ENCODE measurements at regions not wholly inside any gene's neighbourhood (a gene's known extent, or its start where the extent isn't known, plus 50 kb on each side); places are given as distances from the start of the nearest gene placed in this dataset.
A peak's percentile ranks its signal among the peaks of the same experiment; 100 is the strongest.

DNA sequence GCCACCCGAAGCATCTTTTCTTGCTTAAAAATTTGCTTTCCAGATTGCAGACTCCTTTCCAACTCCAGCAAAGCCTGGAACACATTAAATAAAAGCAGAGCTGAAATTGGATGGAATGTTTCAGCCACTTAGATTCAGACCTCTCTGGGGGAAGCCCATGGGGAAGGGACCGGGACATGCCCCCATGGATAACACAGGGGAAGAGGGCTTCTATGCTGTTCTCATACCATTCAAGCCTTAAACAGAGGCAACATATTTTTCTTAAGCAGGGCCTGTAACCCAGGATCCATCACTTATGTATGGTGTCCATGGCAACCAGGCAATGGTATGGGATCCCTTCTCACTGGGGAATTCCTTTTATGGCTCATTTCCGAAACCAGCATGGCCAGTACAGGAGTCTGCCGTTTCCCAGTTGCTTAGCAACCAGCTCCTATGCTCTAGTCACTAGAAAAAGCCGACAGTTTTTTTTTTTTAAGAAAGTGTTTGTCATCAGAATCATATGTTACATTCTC lies 62.0 kb upstream of the MARCHF10 start:
- no peaks in the 10 kb centered on the region for H3K9me2 ChIP-seq (replicated peaks; ENCODE audit: low read length)
- no peaks in the 10 kb centered on the region for H3K9me3 ChIP-seq (ENCODE audit: low read length)
- H3K4me1 ChIP-seq (ENCODE audit: insufficient read depth, low read length), result no peaks in the 10 kb centered on the region
- H2AFZ ChIP-seq (ENCODE audit: low read length), result no peak overlapping the region
- H3K27ac ChIP-seq (ENCODE audit: low read length), result no peak overlapping the region
- ATAC-seq, result peak; percentile 40; the same call in 1 of the 2 replicates
- H3K4me3 ChIP-seq (ENCODE audit: low read length), result no peak overlapping the region
- peak; percentile 54 for DNase-seq
- H3K4me2 ChIP-seq (ENCODE audit: low read length), result no peak overlapping the region
- CTCF ChIA-PET, result no interaction called here
- H3K9ac ChIP-seq (ENCODE audit: low read length), result no peak overlapping the region
- no TSS peak for BruUV-seq (replicated peaks)
- no peaks in the 10 kb centered on the region for H3K79me2 ChIP-seq (ENCODE audit: low read length)
- POLR2A ChIA-PET (ENCODE audit: unreplicated experiment), result no interaction called here
- H4K20me1 ChIP-seq (ENCODE audit: low read length), result no peaks in the 10 kb centered on the region
- no peaks in the 10 kb centered on the region for H3K36me3 ChIP-seq (ENCODE audit: low read depth, low read length)
- no peaks in the 10 kb centered on the region for H3K27me3 ChIP-seq (ENCODE audit: low read length)
- intact Hi-C loops (cut with micrococcal nuclease), result no loop called here
- no peaks in the 10 kb centered on the region for H3F3A ChIP-seq (ENCODE audit: low read length, unreplicated experiment)
- no peak for TF ChIP-seq EZH2 (IDR thresholded peaks at IDR 0.05; ENCODE audit: low read length, unreplicated experiment)
- TF ChIP-seq CTCF (conservative IDR thresholded peaks at IDR 0.05; ENCODE audit: low read depth, low read length), result no peak
- TF ChIP-seq EZH2phosphoT487 (IDR thresholded peaks at IDR 0.05; ENCODE audit: borderline replicate concordance, low read length), result no peak

- H3K4me1 ChIP-seq (ENCODE audit: insufficient read depth, low read length), result no peaks in the 10 kb centered on the region
- no peak for TF ChIP-seq EZH2 (IDR thresholded peaks at IDR 0.05; ENCODE audit: low read length, unreplicated experiment)
- no peak for TF ChIP-seq EZH2phosphoT487 (IDR thresholded peaks at IDR 0.05; ENCODE audit: borderline replicate concordance, low read length)
- no peak for TF ChIP-seq CTCF (conservative IDR thresholded peaks at IDR 0.05; ENCODE audit: low read depth, low read length)
- no peak overlapping the region for H2AFZ ChIP-seq (ENCODE audit: low read length)
- H3K4me3 ChIP-seq (ENCODE audit: low read length), result no peak overlapping the region
- no peaks in the 10 kb centered on the region for H3K9me3 ChIP-seq (ENCODE audit: low read length)
- H3K27ac ChIP-seq (ENCODE audit: low read length), result no peak overlapping the region
- no peaks in the 10 kb centered on the region for H4K20me1 ChIP-seq (ENCODE audit: low read length)
- H3K27me3 ChIP-seq (ENCODE audit: low read length), result no peaks in the 10 kb centered on the region
- no peaks in the 10 kb centered on the region for H3K36me3 ChIP-seq (ENCODE audit: low read depth, low read length)
- ChIA-PET POLR2A (ENCODE audit: unreplicated experiment) (interaction anchor here (0.6 kb wide), 1 partner anchor 1117 kb away, joined by 4 read pairs; no protein-coding TSS in a partner anchor), CTCF (no interaction called here)
- BruUV-seq (replicated peaks), result no TSS peak
- no peak for ATAC-seq
- no peaks in the 10 kb centered on the region for H3K9me2 ChIP-seq (replicated peaks; ENCODE audit: low read length)
- H3K9ac ChIP-seq (ENCODE audit: low read length), result no peak overlapping the region
- intact Hi-C loops (cut with micrococcal nuclease), result no loop called here
- no peaks in the 10 kb centered on the region for H3F3A ChIP-seq (ENCODE audit: low read length, unreplicated experiment)
- DNase-seq, result no peak
- no peaks in the 10 kb centered on the region for H3K79me2 ChIP-seq (ENCODE audit: low read length)
- no peak overlapping the region for H3K4me2 ChIP-seq (ENCODE audit: low read length)
Observed at GRCh38 chr17:62868723-62869122, 60.6 kb upstream of the MARCHF10 start.

DNA sequence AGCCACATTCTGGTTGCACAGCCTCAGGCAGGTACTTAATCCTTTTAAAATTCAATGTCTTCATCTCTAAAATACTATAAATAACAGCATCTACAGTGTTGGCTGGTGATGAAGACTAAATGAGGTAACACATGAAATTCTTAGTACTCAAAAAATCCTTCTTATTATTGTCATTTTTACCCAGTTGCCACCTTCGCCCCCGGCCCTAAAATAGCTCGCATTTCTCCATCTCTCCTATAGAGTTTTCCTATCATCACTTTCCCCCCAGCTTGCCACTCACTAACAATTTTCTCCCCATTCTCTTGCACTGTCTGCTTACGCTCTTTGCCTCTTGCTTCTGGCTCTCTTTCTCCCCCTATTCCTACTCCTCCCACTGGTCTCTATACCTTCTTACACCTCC lies 59.9 kb upstream of the MARCHF10 start:
- intact Hi-C loops (cut with micrococcal nuclease), result no loop called here
- Histone ChIP-seq H3K36me3 (ENCODE audit: low read depth, low read length) (no peaks in the 10 kb centered on the region), H3F3A (ENCODE audit: low read length, unreplicated experiment) (no peaks in the 10 kb centered on the region), H3K27me3 (ENCODE audit: low read length) (no peaks in the 10 kb centered on the region), H4K20me1 (ENCODE audit: low read length) (no peaks in the 10 kb centered on the region), H3K4me3 (ENCODE audit: low read length) (no peak overlapping the region), H2AFZ (ENCODE audit: low read length) (no peak overlapping the region), H3K9me3 (ENCODE audit: low read length) (no peaks in the 10 kb centered on the region), H3K27ac (ENCODE audit: low read length) (no peak overlapping the region), H3K4me1 (ENCODE audit: insufficient read depth, low read length) (no peaks in the 10 kb centered on the region), H3K79me2 (ENCODE audit: low read length) (no peaks in the 10 kb centered on the region), H3K4me2 (ENCODE audit: low read length) (no peak overlapping the region), H3K9ac (ENCODE audit: low read length) (no peak overlapping the region), H3K9me2 (replicated peaks; ENCODE audit: low read length) (no peaks in the 10 kb centered on the region)
- DNase-seq (no peak), ATAC-seq (no peak)
- POLR2A ChIA-PET (ENCODE audit: unreplicated experiment), result interaction anchor here (0.6 kb wide), 1 partner anchor 1118 kb away, joined by 4 read pairs; no protein-coding TSS in a partner anchor
- CTCF ChIA-PET, result no interaction called here
- no peak for TF ChIP-seq EZH2 (IDR thresholded peaks at IDR 0.05; ENCODE audit: low read length, unreplicated experiment)
- TF ChIP-seq CTCF (conservative IDR thresholded peaks at IDR 0.05; ENCODE audit: low read depth, low read length), result no peak
- no peak for TF ChIP-seq EZH2phosphoT487 (IDR thresholded peaks at IDR 0.05; ENCODE audit: borderline replicate concordance, low read length)
- BruUV-seq (replicated peaks), result no TSS peak

All from PC-3 (cell line).